KMS-11 (cell line): ENCODE measurements at regions not wholly inside any gene's neighbourhood (a gene's known extent, or its start where the extent isn't known, plus 50 kb on each side); places are given as distances from the start of the nearest gene placed in this dataset.

Source experiments
- H2AFZ ChIP-seq: fragments of 200-600 bp; sonication (generic); 2 replicates; pipeline ENCODE4 v1.6.1; 2016; ENCODE audit warnings: antibody characterized with exemption, mixed run types, low read depth
- H3K27ac ChIP-seq: fragments of 200-600 bp; sonication (generic); 2 replicates; pipeline ENCODE4 v1.6.1; 2016; ENCODE audit warnings: mild to moderate bottlenecking, mixed run types
- H3K27me3 ChIP-seq: fragments of 200-600 bp; sonication (generic); 2 replicates; pipeline ENCODE4 v1.6.1; 2017; ENCODE audit warnings: mild to moderate bottlenecking, low read depth, mixed run types, moderate library complexity; ENCODE audit not compliant: insufficient read depth
- H3K36me3 ChIP-seq: fragments of 200-600 bp; sonication (generic); 2 replicates; pipeline ENCODE4 v1.6.1; 2017; ENCODE audit warnings: mild to moderate bottlenecking, mixed run types; ENCODE audit not compliant: insufficient read depth
- H3K4me1 ChIP-seq: fragments of 200-600 bp; sonication (generic); 2 replicates; pipeline ENCODE4 v1.6.1; 2016; ENCODE audit warnings: mild to moderate bottlenecking, low read depth, mixed run types; ENCODE audit not compliant: poor library complexity, severe bottlenecking
- H3K4me2 ChIP-seq: fragments of 200-600 bp; sonication (generic); 2 replicates; pipeline ENCODE4 v1.7.0; 2016; ENCODE audit warnings: mild to moderate bottlenecking, mixed run types
- H3K4me3 ChIP-seq: fragments of 200-600 bp; sonication (generic); IDR thresholded peaks from 2 replicates; pipeline ENCODE4 v1.6.1; 2017; ENCODE audit warnings: low read depth, low read length, mixed read lengths; ENCODE audit not compliant: insufficient read depth
- H3K79me2 ChIP-seq: fragments of 200-600 bp; sonication (generic); 2 replicates; pipeline ENCODE4 v1.6.1; 2016; ENCODE audit warnings: low read depth, mixed run types; ENCODE audit not compliant: insufficient read depth
- H3K9ac ChIP-seq: fragments of 200-600 bp; sonication (generic); 2 replicates; pipeline ENCODE4 v1.6.1; 2016; ENCODE audit warnings: mild to moderate bottlenecking, mixed run types
- H4K20me1 ChIP-seq: fragments of 200-600 bp; sonication (generic); 2 replicates; pipeline ENCODE4 v1.6.1; 2016; ENCODE audit warnings: mild to moderate bottlenecking, mixed run types; ENCODE audit not compliant: insufficient read depth
- TF ChIP-seq, protein P1 (sequence below): fragments of 200-600 bp; sonication (generic); conservative IDR thresholded peaks from 2 replicates; pipeline ENCODE4 v1.6.1; 2017; ENCODE audit warnings: low read depth, mild to moderate bottlenecking, antibody characterized with exemption, low read length, moderate library complexity, mixed read lengths

DNA sequence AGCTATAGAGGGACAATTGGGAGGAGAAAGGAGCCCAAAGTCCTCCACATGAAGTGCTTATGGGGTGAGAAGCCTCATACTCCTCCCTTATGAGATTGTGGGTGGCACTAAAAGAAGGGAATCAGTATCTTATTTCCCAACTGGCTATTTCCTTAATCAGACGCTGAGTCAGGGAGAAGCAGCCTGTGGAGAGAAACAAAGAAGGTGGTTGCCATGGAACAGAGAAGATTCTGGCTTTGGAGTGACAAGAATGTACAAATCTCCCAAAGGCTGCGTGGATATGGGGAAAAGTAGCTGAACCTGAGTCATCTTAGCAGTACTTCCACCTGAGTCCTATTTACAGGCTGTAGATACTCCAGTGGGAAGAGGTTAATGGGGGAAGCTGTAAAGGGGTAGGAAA, 115.8 kb upstream of the CWC22 start:
- H3K4me2 ChIP-seq: no peak overlapping the region
- TF ChIP-seq, protein P1, sequence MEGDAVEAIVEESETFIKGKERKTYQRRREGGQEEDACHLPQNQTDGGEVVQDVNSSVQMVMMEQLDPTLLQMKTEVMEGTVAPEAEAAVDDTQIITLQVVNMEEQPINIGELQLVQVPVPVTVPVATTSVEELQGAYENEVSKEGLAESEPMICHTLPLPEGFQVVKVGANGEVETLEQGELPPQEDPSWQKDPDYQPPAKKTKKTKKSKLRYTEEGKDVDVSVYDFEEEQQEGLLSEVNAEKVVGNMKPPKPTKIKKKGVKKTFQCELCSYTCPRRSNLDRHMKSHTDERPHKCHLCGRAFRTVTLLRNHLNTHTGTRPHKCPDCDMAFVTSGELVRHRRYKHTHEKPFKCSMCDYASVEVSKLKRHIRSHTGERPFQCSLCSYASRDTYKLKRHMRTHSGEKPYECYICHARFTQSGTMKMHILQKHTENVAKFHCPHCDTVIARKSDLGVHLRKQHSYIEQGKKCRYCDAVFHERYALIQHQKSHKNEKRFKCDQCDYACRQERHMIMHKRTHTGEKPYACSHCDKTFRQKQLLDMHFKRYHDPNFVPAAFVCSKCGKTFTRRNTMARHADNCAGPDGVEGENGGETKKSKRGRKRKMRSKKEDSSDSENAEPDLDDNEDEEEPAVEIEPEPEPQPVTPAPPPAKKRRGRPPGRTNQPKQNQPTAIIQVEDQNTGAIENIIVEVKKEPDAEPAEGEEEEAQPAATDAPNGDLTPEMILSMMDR: no peak
- no peaks in the 10 kb centered on the region for H3K27me3 ChIP-seq
- no peaks in the 10 kb centered on the region for H3K79me2 ChIP-seq
- no peaks in the 10 kb centered on the region for H3K4me1 ChIP-seq
- H3K4me3 ChIP-seq: no peak overlapping the region
- no peak overlapping the region for H2AFZ ChIP-seq
- H4K20me1 ChIP-seq: no peaks in the 10 kb centered on the region
- H3K36me3 ChIP-seq: no peaks in the 10 kb centered on the region
- H3K9ac ChIP-seq: no peak overlapping the region
- no peak overlapping the region for H3K27ac ChIP-seq

DNA sequence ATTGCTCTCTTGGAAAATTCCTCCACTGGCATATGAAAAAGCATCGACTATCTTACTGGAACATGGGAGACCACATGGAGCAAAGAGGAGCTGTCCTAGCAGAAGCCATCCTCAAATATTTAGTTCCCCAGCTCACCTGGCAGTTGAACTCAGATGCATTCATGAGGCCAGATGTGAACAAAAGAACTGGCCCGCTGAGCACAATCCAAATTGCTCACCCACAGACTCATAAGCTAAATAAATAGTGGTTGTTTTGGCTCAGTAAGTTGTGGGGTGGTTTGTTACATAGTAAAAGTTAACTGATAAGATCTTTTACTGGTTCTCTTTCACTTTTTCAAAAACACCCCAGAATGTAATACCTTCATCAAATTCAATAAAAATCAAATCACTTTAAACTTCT, 108.6 kb upstream of the CWC22 start:
- Histone ChIP-seq H4K20me1 (no peaks in the 10 kb centered on the region), H3K4me2 (no peak overlapping the region), H3K27ac (no peak overlapping the region), H3K27me3 (no peaks in the 10 kb centered on the region), H3K79me2 (no peaks in the 10 kb centered on the region), H3K4me1 (no peaks in the 10 kb centered on the region), H2AFZ (no peak overlapping the region), H3K36me3 (no peaks in the 10 kb centered on the region), H3K9ac (no peak overlapping the region), H3K4me3 (no peak overlapping the region)
- TF ChIP-seq, protein P1: no peak

DNA sequence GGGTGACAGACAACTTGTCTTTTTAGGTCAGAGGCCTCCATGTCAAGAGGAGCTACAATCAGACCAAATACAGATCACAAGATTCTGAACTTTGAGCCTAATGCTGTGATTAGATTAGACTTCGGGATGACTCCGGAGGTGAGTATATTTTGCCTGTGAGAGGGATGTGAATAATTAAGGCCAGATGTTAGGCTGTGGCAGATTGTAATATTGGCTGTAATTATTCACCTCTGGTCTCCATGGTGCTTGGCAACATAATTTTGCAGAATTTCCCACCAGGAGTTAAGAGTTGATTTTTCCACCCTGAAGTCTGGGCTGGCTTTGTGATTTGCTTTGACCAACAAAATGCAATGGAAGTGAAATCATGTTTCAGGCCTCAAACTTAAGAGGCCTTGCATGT, 108.2 kb upstream of the CWC22 start:
- no peak overlapping the region for H3K4me3 ChIP-seq
- H3K36me3 ChIP-seq: no peaks in the 10 kb centered on the region
- no peak overlapping the region for H3K4me2 ChIP-seq
- TF ChIP-seq, protein P1: no peak
- no peak overlapping the region for H2AFZ ChIP-seq
- H3K9ac ChIP-seq: no peak overlapping the region
- no peaks in the 10 kb centered on the region for H3K4me1 ChIP-seq
- H3K79me2 ChIP-seq: no peaks in the 10 kb centered on the region
- H4K20me1 ChIP-seq: no peaks in the 10 kb centered on the region
- H3K27me3 ChIP-seq: no peaks in the 10 kb centered on the region
- H3K27ac ChIP-seq: no peak overlapping the region

DNA sequence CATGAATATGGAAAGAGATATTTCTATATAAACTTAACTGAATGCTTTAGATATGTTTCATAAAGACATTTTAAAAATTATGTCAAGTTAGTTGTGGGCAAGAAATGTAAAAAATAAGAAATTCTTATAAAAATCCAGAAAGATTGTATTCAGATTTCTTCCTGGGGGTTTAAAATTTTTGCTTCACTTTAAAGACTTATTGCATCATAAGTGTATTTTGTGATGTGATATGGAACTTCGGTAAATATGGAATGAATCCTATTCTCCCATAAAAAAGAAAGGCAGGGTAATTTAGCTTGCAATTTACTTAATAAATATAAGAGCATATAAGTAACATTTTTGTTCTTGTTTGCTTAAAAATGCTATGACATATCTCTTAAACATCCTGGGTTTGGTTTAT, 104.8 kb upstream of the CWC22 start:
- Histone ChIP-seq H4K20me1 (no peaks in the 10 kb centered on the region), H3K4me1 (no peaks in the 10 kb centered on the region), H3K79me2 (no peaks in the 10 kb centered on the region), H3K4me3 (no peak overlapping the region), H2AFZ (no peak overlapping the region), H3K27ac (no peak overlapping the region), H3K9ac (no peak overlapping the region), H3K27me3 (no peaks in the 10 kb centered on the region), H3K4me2 (no peak overlapping the region), H3K36me3 (no peaks in the 10 kb centered on the region)
- TF ChIP-seq, protein P1: no peak

DNA sequence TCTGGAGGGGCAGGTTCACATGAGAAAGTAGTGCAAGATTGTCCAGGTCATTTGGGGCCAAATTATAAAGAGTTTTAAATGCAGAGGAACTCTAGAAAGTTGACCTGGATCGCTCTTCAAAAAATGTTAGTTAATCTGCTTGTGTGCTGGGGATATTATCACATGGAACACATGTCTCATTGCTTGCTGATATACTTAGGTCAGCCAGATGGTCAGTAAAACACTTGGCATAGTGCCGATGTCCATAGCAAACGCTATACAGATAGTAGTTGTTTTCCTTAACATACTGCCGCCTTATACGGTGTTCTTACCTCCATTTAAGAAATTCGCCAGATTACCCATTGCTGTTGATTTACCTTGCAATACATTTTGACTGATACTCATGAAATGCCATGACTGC, 103.4 kb upstream of the CWC22 start:
- H3K4me2 ChIP-seq: no peak overlapping the region
- no peaks in the 10 kb centered on the region for H3K4me1 ChIP-seq
- H3K9ac ChIP-seq: no peak overlapping the region
- H3K4me3 ChIP-seq: no peak overlapping the region
- TF ChIP-seq, protein P1: no peak
- no peak overlapping the region for H3K27ac ChIP-seq
- no peak overlapping the region for H2AFZ ChIP-seq
- no peaks in the 10 kb centered on the region for H3K36me3 ChIP-seq
- H3K79me2 ChIP-seq: no peaks in the 10 kb centered on the region
- H4K20me1 ChIP-seq: no peaks in the 10 kb centered on the region
- no peaks in the 10 kb centered on the region for H3K27me3 ChIP-seq
